Activated naive CD4-positive, alpha-beta T cell treated with anti-CD3 and anti-CD28 coated beads, Interleukin-2, amount 50 U/mL, for 16 hours (primary cell): ENCODE measurements at regions not wholly inside any gene's neighbourhood (a gene's known extent, or its start where the extent isn't known, plus 50 kb on each side); places are given as distances from the start of the nearest gene placed in this dataset.

Experiments used
- DNase-seq: peaks from one replicate; pipeline ENCODE4 v3.0.0-alpha.2; 2020

DNA sequence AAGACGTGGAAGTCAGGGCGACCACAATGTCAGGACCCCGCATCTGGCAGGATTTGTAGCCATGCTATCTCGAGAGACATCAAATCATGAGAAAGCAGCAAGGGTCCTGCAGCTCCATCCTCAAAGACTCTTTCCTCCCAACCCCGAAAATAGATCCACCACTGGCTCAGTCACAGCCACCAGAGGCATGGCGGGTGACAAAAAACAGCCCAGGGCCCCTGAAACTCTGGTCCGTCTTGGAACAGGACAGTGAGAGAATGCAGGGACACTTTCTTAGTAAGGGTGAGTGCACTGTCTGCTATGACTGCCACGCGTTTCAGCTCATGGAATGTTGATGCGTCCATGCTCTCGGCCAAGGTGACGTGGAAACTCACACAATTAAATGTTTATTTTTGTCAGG is 220.9 kb downstream of the IRX2 start:
- no peak for DNase-seq

GRCh38 chr5:2529371-2530092 is 221.9 kb downstream of the IRX2 start:
- DNase-seq, result no peak

DNA sequence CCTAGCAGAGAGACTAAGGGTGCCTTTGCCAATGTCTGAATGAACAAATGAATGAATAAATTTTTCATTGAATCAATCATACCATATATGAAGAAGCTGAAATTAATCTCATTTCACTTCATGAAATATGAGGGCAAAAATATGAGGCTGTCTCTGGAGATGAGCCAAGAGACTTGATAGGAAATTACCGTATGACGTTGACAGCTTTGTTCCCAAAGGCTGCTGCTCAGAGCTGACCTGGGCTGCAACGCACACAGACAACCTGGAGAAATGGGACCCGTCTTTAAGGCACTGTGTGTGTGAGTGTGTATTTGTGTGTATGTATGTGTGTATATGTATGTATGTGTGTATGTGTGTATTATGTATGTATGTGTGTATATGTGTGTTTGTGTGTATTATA is 226.1 kb downstream of the IRX2 start:
- DNase-seq, result no peak

DNA sequence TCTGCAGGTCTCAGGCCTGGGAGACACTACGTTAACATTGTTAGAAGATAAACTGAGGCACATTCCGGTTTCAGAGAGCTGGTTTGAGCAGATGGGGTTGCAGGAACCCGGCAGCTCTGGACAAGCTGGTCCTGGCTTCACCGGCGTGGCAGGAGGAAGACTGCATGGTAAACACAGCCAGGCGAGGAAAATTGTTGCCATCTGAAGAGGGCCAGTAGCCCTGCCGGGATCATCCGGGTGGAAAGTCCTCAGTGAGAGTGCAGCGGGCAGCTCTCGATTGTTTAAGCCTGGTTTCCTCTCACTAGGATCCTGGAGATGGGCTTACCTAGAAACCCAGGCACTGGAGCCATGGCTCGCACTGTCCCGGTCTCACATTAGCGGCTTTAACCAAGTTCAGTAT is 226.9 kb downstream of the IRX2 start:
- no peak for DNase-seq

DNA sequence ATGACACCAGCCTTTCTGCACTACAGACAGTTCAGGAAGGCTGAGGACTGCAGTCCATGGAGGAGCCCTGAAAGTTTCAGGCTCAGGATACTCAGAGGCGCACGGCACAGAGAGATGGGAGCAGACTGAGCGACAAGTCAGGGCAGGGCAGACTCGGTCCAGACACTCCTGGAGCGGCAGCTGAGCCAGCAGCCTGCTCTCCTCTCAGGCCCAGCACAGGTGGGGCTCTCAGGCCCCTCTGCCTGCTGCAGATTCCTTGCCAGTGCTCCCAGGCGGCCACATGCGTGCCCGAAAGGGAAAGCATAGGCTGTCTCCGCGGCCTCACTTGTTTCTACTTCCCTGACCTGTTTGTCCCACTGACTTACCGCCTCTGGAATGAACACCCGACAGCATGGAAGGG is 228.3 kb downstream of the IRX2 start:
- no peak for DNase-seq

DNA sequence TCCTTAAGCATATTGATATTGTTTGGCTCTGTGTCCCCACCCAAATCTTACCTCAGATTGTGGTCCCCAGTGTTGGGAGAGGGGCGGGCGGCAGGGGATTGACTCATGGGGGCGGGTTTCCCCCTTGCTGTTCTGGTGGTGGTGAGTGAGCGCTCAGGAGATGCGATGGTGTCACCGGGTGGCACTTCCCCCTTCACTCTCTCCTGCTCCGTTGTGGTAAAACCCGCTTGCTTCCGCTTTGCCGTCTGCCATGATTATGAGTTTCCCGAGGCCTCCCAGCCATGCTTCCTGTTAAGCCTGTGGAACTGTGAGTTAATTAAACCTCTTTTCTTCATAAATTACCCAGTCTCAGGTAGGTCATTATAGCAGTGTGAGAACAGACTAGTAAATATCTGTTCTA is 229.1 kb downstream of the IRX2 start:
- DNase-seq, result no peak

GRCh38 chr5:2519153-2519552 is 232.3 kb downstream of the IRX2 start:
- DNase-seq, result no peak

GRCh38 chr5:2517451-2517850 is 234.0 kb downstream of the IRX2 start:
- no peak for DNase-seq

DNA sequence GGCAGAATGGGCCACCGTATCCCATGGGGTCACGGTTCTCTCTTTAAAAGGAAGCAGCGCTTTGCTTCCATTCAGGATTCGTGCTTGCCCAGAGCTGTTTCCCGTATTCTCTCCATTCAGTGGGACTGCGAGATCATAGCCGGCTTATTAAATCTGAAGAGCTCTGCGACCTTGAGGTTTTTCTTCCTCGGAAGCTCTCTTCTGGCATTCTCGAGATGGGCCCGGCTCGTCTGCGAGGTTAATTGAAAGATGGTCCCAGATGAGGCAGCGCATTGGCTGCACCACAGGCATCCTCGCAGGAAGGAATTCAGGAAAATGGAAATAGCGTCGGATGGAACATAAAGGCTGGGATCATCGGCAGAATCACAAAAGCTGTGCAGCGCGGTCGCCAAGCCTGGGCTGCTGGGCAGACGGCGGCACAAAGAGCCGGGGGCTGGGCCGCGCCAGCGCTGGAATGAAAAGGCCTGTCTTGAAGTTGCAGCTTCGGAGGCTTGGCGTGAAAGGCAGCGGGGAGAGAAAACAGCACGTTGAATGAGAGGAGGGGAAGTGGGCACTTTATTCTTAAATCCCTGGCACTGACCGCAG is 236.2 kb downstream of the IRX2 start:
- no peak for DNase-seq

DNA sequence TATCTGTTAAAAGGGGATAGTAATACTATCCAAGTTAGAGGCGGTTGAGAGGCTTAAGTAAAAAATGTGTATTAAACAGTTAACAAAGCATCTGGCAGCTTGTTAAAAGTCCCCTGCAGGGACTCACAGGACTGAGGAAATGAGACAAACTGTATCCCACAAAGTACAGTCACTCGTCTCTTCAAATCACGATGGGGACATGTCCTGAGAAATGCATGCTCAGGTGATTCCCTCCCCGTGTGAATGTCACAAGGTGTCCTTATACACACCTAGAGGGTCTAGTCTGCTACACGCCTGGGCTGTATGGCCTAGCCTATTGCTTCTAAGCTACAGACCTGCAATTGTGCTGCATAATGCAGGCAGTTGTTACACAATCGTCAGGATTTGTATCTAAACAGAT is 237.0 kb downstream of the IRX2 start:
- no peak for DNase-seq

DNA sequence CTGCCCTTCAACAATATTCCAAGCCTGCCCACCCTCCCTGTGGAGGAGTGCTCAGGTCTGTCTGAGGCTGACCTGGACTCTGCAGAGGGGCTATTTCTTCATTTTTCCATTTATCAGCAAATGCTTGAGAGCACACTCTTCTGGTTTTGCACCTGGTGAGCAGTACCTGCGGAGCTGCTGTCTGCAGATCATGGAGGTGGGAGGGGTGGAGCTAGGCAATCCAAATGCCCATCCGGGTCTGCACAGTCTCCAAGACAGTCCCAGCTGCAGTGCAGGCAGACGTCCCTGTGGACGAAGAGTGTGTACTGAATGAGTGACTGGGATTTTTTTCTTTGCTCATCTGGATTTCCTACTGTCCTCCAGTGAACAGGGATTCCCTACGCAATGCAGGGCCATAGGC is 239.8 kb downstream of the IRX2 start:
- no peak for DNase-seq

GRCh38 chr5:2511126-2511525 is 240.4 kb downstream of the IRX2 start:
- DNase-seq, result no peak

DNA sequence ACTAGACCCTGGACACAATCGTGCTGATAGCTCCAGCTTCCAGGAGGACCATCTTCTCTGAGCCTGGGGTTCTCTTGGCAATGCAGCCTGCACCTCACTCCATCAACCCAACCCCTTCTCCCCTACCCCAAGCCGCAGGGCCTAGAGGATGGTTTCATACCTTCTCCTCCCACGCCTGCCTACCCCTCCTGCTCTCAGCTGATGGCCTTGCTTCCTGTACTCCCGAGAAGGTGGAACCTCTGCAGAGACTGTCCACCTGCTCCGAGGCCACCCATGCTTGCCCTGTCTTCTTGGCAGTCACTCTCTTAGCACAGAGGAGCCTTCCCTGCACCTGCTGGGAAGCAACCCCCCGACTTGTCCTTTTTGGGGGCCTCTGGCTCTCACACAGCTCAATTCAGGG is 241.9 kb downstream of the IRX2 start:
- DNase-seq, result no peak

- DNase-seq, result no peak
These were observed 243.0 kb downstream of the IRX2 start for GRCh38 chr5:2508514-2508913.

DNA sequence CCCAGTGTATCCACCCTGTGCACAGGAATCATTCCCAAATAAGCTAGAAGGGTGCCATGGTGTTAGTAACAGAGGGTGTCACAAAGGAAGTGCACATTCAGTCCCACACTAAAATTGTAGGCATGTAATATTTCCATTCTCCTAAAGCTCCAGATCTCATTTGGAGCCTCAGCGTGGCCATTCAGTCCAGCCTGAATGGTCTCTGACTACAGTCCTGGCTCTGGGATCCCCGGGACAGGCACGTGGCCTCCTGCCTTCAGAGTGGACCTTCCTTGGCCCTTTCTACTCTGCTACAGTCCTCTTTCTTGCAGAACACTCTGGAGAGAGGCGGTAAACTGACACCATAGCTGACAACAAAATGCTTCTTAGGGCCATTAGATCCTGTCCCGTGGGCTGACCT is 243.9 kb downstream of the IRX2 start:
- DNase-seq, result no peak

DNA sequence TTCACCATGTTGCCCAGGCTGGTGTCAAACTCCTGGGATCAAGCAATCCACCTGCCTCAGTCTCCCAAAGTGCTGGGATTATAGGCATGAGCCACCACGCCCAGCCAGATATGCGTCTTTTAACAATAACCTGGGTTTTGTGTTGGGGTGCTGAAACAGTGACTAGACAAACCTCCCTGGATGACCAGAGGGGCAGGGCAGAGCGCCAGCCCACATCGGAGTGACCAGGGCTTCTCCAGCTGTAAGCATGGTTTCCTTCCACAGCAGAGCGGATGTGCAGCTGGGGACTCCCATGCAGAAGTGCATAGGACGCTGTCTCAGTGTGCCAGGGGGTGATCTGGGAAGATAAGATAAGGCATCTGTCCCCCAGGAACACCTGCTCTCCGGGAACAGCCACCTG is 244.9 kb downstream of the IRX2 start:
- DNase-seq, result no peak

DNA sequence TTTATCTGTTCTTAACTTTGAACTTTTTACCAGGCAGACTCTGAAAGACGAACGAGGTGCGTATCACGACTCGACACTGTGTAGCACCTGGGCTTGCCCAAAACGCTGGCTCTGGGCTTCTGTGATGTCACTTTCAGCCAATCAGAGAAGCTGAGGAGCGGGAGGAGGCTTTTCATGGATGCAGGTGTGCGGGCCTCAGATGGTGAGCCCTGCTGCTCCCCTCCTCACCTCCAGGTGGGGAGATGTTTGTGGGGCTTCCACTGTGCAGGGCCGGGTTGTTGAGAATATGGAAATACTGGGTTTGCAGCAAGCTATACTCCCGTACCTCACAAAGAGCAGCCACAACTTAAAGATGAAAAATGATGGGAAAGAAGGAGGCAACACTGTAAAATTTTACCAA is 246.3 kb downstream of the IRX2 start:
- no peak for DNase-seq

DNA sequence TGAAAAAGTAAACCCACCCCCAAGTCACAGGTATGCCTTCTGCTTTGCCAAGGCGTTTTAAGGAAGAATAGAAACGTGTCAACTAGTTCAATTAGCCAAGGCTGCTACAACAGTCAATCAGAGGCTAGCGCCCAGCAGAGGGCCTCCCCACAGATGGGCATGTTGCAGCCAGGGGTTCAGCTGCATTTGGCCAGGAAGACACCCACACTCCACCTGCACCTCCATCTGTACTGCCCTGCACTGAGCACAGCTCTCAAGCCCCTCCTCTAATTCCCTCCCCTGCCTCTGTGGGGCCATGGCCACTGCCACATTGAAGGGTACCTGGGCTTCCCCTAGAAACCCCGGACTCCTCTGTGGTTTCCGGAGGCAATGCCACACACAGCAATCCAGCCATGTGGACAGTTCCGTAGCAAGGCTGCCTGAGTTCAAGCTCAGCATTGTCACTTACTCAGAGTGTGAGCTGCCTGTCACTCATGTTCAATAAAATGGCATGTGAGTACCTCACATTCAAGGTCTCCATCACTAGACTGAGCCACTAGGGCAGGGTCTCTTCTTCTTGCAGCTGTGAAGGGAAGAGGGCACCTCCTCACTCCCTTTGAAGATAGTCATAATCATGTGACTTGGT is 248.4 kb downstream of the IRX2 start:
- no peak for DNase-seq

DNA sequence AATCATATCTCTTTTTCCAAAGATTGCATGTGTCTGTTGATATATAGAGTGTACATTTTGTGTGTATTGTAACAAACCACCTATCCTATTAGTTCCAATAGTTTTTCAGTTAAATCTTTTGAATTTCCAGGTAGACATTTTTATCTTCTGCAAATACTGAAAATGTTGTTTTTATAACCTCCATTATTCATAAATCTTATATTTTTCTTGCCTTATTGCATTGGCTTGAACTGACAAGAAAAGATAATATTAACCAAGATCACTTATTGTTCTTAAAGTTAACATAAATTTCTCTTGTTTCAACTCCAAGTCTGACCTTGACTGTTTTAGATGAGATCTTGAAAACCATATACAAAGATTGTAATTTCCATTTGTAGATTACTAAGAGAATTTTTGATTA is 251.6 kb downstream of the IRX2 start:
- DNase-seq, result no peak

- DNase-seq, result no peak
These were observed 254.6 kb downstream of the IRX2 start for GRCh38 chr5:2496891-2497290.

DNA sequence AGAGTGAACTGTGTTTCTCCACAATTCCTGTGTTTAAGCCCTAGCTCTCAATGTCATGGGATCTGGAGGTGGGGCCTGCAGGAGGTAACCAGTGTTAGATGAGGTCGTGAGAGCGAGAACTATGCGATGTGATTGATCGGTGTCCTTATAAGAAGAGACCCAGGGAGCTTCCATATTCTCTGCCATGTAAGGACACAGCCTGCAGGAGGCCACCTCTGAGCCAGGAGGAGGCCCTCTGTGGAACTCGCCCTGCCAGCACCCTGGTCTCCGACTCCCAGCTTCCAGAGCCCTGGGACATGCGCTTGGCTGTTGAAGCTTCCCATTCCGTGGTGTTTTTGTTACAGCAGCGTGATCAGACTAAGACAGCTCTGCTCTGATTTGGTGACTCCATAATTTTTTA is 255.4 kb downstream of the IRX2 start:
- DNase-seq, result no peak

- no peak for DNase-seq
These were observed 258.1 kb downstream of the IRX2 start for GRCh38 chr5:2493356-2493755.

DNA sequence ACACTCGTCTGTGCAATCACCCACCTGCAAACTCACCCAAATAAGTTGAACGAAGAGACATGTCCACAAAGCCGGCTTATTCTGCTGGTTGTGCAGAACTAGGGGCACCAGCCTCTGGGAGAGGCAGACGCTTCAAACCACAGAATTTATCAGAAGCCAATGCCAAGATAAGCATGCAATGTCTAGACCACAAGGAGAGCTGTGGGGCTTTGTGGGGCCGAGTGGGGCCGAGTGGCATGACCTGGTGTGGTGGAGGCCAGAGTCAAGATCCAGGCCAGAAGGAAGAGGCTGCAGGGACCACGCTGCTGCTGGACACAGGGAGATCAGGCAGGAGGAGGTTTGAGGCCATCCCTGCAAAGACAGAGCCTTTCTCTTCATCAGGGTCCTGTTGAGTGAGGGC is 259.0 kb downstream of the IRX2 start:
- DNase-seq, result no peak

- no peak for DNase-seq
These were observed 259.6 kb downstream of the IRX2 start for GRCh38 chr5:2491846-2492245.

DNA sequence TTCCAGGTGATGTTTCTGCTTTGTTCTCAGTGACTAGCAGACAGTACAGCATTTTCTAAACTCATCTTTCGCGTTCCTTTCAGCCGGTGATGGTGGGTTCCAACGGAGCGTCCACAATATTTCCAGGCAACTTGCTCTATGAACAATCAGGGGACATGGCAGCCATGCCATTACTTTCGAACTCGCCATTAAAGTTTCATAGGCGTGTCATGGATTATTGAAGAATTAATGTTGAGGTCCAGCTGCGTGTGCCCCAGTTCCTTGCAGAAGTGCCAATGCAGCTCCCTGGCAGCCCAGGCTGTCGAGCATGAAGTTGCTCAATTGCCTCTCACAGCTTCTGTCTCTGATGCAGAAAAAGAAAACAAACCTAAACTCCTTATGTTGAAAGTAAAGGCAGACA is 262.2 kb downstream of the IRX2 start:
- no peak for DNase-seq
